SK-N-SH (cell line): ENCODE measurements at regions not wholly inside any gene's neighbourhood (a gene's known extent, or its start where the extent isn't known, plus 50 kb on each side); places are given as distances from the start of the nearest gene placed in this dataset.
A peak's percentile ranks its signal among the peaks of the same experiment; 100 is the strongest.

Source experiments
- CTCF ChIA-PET: fragments of 300-600, 350-600 bp; formaldehyde crosslinking; extraction: SDS; loops from one replicate; lab custom pipeline; 2021; lab: Yijun Ruan, JAX
- POLR2A ChIA-PET: fragments of 350-600 bp; sonication (Branson Sonifier 250); formaldehyde crosslinking; extraction: SDS; loops from one replicate; lab custom pipeline; 2020; ENCODE audit warnings: antibody characterized with exemption, inconsistent platforms; lab: Yijun Ruan, JAX
- DNase-seq: peaks from one replicate; pipeline ENCODE4 v3.0.0; 2012
- H2AFZ ChIP-seq: fragments of 200-600 bp; sonication (generic); 2 replicates; pipeline ENCODE4 v1.8.1; 2016; ENCODE audit warnings: antibody characterized with exemption, mild to moderate bottlenecking, low read depth
- H3F3A ChIP-seq: fragments of 200-600 bp; sonication (generic); replicated peaks from 2 replicates; pipeline ENCODE3; 2016; ENCODE audit warnings: antibody characterized with exemption, mild to moderate bottlenecking; ENCODE audit not compliant: insufficient read depth
- H3K27ac ChIP-seq, 2 experiments: fragments of 200-500 bp in 1 of 2; fragments of 200-600 bp in 1 of 2; sonication (Bioruptor generic) in 1 of 2; sonication (generic), shearing (Covaris generic) in 1 of 2; 2 replicates each; pipeline versions ENCODE4 v1.5.1 to v1.6.1; 2014 to 2016; ENCODE audit warnings: low read depth in 2 of 2, inconsistent platforms in 1 of 2, low read length in 1 of 2, mild to moderate bottlenecking in 1 of 2, mixed read lengths in 1 of 2
- H3K27me3 ChIP-seq: fragments of 200-600 bp; sonication (generic), shearing (Covaris generic); 2 replicates; pipeline ENCODE4 v1.6.1; 2016; ENCODE audit warnings: mixed run types; ENCODE audit not compliant: insufficient read depth
- H3K36me3 ChIP-seq, 2 experiments: fragments of 200-500 bp in 1 of 2; fragments of 200-600 bp in 1 of 2; sonication (Bioruptor generic) in 1 of 2; sonication (generic) in 1 of 2; replicated peaks in 1 of 2; 2 replicates each; pipeline versions ENCODE3 to v1.5.1; 2014 to 2016; ENCODE audit warnings: low read length in 1 of 2, mild to moderate bottlenecking in 1 of 2; ENCODE audit not compliant: insufficient read depth in 2 of 2, control insufficient read depth in 1 of 2
- H3K4me1 ChIP-seq, 2 experiments: fragments of 200-500 bp in 1 of 2; fragments of 200-600 bp in 1 of 2; sonication (Bioruptor generic) in 1 of 2; sonication (generic), shearing (Covaris generic) in 1 of 2; 2 replicates each; pipeline versions ENCODE4 v1.5.1 to v1.6.1; 2014 to 2016; ENCODE audit warnings: low read depth in 1 of 2, low read length in 1 of 2, mixed run types in 1 of 2; ENCODE audit not compliant: insufficient read depth in 2 of 2, control insufficient read depth in 1 of 2
- H3K4me2 ChIP-seq: fragments of 200-600 bp; sonication (generic), shearing (Covaris generic); 2 replicates; pipeline ENCODE4 v1.6.1; 2017; ENCODE audit warnings: mixed run types
- H3K4me3 ChIP-seq, 2 experiments: fragments of 200-500 bp in 1 of 2; fragments of 200-600 bp in 1 of 2; sonication (Bioruptor generic) in 1 of 2; sonication (generic), shearing (Covaris generic) in 1 of 2; 2 replicates each; pipeline versions ENCODE4 v1.5.1 to v1.8.1; 2014 to 2016; ENCODE audit warnings: low read depth in 2 of 2, inconsistent platforms in 1 of 2, low read length in 1 of 2, mild to moderate bottlenecking in 1 of 2, mixed read lengths in 1 of 2, moderate library complexity in 1 of 2
- H3K79me2 ChIP-seq: fragments of 200-600 bp; sonication (generic); 2 replicates; pipeline ENCODE4 v1.8.1; 2017; ENCODE audit warnings: mild to moderate bottlenecking; ENCODE audit not compliant: insufficient read depth
- H3K9ac ChIP-seq: fragments of 200-600 bp; sonication (generic); 2 replicates; pipeline ENCODE4 v1.6.1; 2017; ENCODE audit warnings: mixed run types
- H3K9me2 ChIP-seq: fragments of 200-600 bp; sonication (generic); 2 replicates; pipeline ENCODE4 v1.6.1; 2017; ENCODE audit warnings: mixed run types
- H3K9me3 ChIP-seq: fragments of 200-600 bp; sonication (generic); 2 replicates; pipeline ENCODE4 v1.6.1; 2017; ENCODE audit warnings: mixed run types, mild to moderate bottlenecking, moderate library complexity
- H4K20me1 ChIP-seq: fragments of 200-600 bp; sonication (generic); 2 replicates; pipeline ENCODE4 v1.6.1; 2017; ENCODE audit warnings: mild to moderate bottlenecking, mixed run types; ENCODE audit not compliant: insufficient read depth
- CHD2 ChIP-seq: fragments of 150-350 bp; IDR thresholded peaks from 2 replicates; pipeline ENCODE4 v1.6.1; 2018; ENCODE audit warnings: low read length; ENCODE audit not compliant: partially characterized antibody
- ELF1 ChIP-seq: IDR thresholded peaks from 2 replicates; pipeline ENCODE4 v1.4.0; 2012
- EZH2phosphoT487 ChIP-seq: fragments of 200-600 bp; sonication (generic); IDR thresholded peaks from 2 replicates; pipeline ENCODE4 v1.6.1; 2017; ENCODE audit warnings: low read depth, mixed run types, mild to moderate bottlenecking, antibody characterized with exemption, moderate library complexity, borderline replicate concordance
- FOSL2 ChIP-seq: IDR thresholded peaks from 2 replicates; pipeline ENCODE4 v1.4.0; 2012; ENCODE audit warnings: low read depth, mild to moderate bottlenecking, moderate library complexity, borderline replicate concordance
- FOXJ3 ChIP-seq: sonication (generic); formaldehyde crosslinking; IDR thresholded peaks from 2 replicates; pipeline ENCODE4 v1.5.1; 2020; ENCODE audit warnings: mild to moderate bottlenecking, missing genetic modification reagents
- FOXM1 ChIP-seq: IDR thresholded peaks from 2 replicates; pipeline ENCODE4 v1.4.0; 2012; ENCODE audit warnings: low read depth, mild to moderate bottlenecking
- IRF3 ChIP-seq: fragments of 150-350 bp; IDR thresholded peaks from 2 replicates; pipeline ENCODE4 v1.6.1; 2016; ENCODE audit warnings: mild to moderate bottlenecking, low read depth, low read length
- JUND ChIP-seq: IDR thresholded peaks from 2 replicates; pipeline ENCODE4 v1.4.0; 2012
- MXI1 ChIP-seq: IDR thresholded peaks from 2 replicates; pipeline ENCODE4 v1.6.1; 2012; ENCODE audit warnings: mild to moderate bottlenecking, low read depth, low read length, improper control_type of control experiment
- NFIC ChIP-seq: IDR thresholded peaks from 2 replicates; pipeline ENCODE4 v1.4.0; 2012; ENCODE audit warnings: borderline replicate concordance
- RXRA ChIP-seq: IDR thresholded peaks from 2 replicates; pipeline ENCODE4 v1.4.0; 2012; ENCODE audit warnings: low read depth, mild to moderate bottlenecking, borderline replicate concordance
- SIN3A ChIP-seq: IDR thresholded peaks from 2 replicates; pipeline ENCODE4 v1.6.1; 2012; ENCODE audit warnings: low read depth, mild to moderate bottlenecking, low read length, moderate library complexity, borderline replicate concordance
- SMC3 ChIP-seq: IDR thresholded peaks from 2 replicates; pipeline ENCODE4 v1.6.1; 2012; ENCODE audit warnings: low read depth, low read length, improper control_type of control experiment
- TEAD4 ChIP-seq: IDR thresholded peaks from 2 replicates; pipeline ENCODE4 v1.4.0; 2012; ENCODE audit warnings: mild to moderate bottlenecking, borderline replicate concordance; ENCODE audit not compliant: insufficient read depth
- USF1 ChIP-seq: IDR thresholded peaks from 2 replicates; pipeline ENCODE4 v1.4.0; 2012; ENCODE audit warnings: low read depth, borderline replicate concordance
- YY1 ChIP-seq: IDR thresholded peaks from 2 replicates; pipeline ENCODE4 v1.4.0; 2012; ENCODE audit warnings: low read depth, mild to moderate bottlenecking
- WGBS: methylation state at CpG from one replicate; pipeline ENCODE4 v1.1.6; 2017; ENCODE audit warnings: low lambda C conversion rate; 5-methylcytosine and 5-hydroxymethylcytosine counted together

GRCh38 chr1:239635276-239635675 lies 248.9 kb downstream of the CHRM3 start:
- Histone ChIP-seq H3K9me3 (no peaks in the 10 kb centered on the region), H3K27me3 (no peaks in the 10 kb centered on the region), H3K4me1 (peaks cover 0 to 2% of the 10 kb centered on the region in 2 experiments; a peak in 1 of 4 replicates), H3K36me3 (no peaks in the 10 kb centered on the region), H3K4me3 (no peak overlapping the region), H3K4me2 (no peak overlapping the region), H3F3A (no peaks in the 10 kb centered on the region), H3K79me2 (no peaks in the 10 kb centered on the region), H3K27ac (peak overlapping the region in 1 of 2 experiments; percentile 28; a peak in 1 of 4 replicates), H4K20me1 (no peaks in the 10 kb centered on the region), H3K9ac (no peak overlapping the region), H2AFZ (no peak overlapping the region), H3K9me2 (no peaks in the 10 kb centered on the region)
- ChIA-PET POLR2A (no interaction called here), CTCF (interaction anchor here (2.0 kb wide), 1 partner anchor 19 kb away, joined by 8 read pairs; no protein-coding TSS in a partner anchor)
- peak; percentile 32 for DNase-seq
- TF ChIP-seq YY1 (no peak), USF1 (no peak)
- 45% methylated on average over 2 of the region's 2 CpGs for WGBS

GRCh38 chr1:239636347-239636746 lies 250.0 kb downstream of the CHRM3 start:
- H4K20me1 ChIP-seq: no peaks in the 10 kb centered on the region
- no peak for DNase-seq
- H3K9ac ChIP-seq: no peak overlapping the region
- H3K27me3 ChIP-seq: no peaks in the 10 kb centered on the region
- H2AFZ ChIP-seq: no peak overlapping the region
- TF ChIP-seq FOXM1: no peak
- no peak overlapping the region for H3K4me2 ChIP-seq
- H3K4me3 ChIP-seq: no peak overlapping the region
- peak overlapping the region in 1 of 2 experiments; percentile 55; a peak in 2 of 4 replicates for H3K27ac ChIP-seq
- peaks cover 0 to 2% of the 10 kb centered on the region in 2 experiments; a peak in 1 of 4 replicates for H3K4me1 ChIP-seq
- WGBS: 17% methylated on average over 3 of the region's 3 CpGs
- no peaks in the 10 kb centered on the region for H3K9me2 ChIP-seq
- POLR2A ChIA-PET: no interaction called here
- no peaks in the 10 kb centered on the region for H3F3A ChIP-seq
- CTCF ChIA-PET: no interaction called here
- no peaks in the 10 kb centered on the region for H3K79me2 ChIP-seq
- no peaks in the 10 kb centered on the region for H3K9me3 ChIP-seq
- H3K36me3 ChIP-seq: no peaks in the 10 kb centered on the region

- Histone ChIP-seq H2AFZ (no peak overlapping the region), H4K20me1 (no peaks in the 10 kb centered on the region), H3K27me3 (no peaks in the 10 kb centered on the region), H3K9me2 (no peaks in the 10 kb centered on the region), H3K27ac (no peak overlapping the region; a peak in 1 of 4 replicates), H3K9ac (no peak overlapping the region), H3K36me3 (peaks cover 0 to 3% of the 10 kb centered on the region in 2 experiments), H3K9me3 (no peaks in the 10 kb centered on the region), H3F3A (no peaks in the 10 kb centered on the region), H3K4me2 (no peak overlapping the region), H3K4me3 (no peak overlapping the region), H3K79me2 (no peaks in the 10 kb centered on the region), H3K4me1 (peaks cover 0 to 3% of the 10 kb centered on the region in 2 experiments; a peak in 1 of 4 replicates)
- POLR2A ChIA-PET: no interaction called here
- DNase-seq: no peak
- TF ChIP-seq FOXJ3 (CRISPR knock-in tag): no peak
- no peak for TF ChIP-seq NFIC
- TF ChIP-seq SMC3: no peak
- no peak for TF ChIP-seq MXI1
- no peak for TF ChIP-seq TEAD4
- no peak for TF ChIP-seq SIN3A
- no peak for TF ChIP-seq RXRA
- no peak for TF ChIP-seq ELF1
- TF ChIP-seq CHD2: no peak
- no peak for TF ChIP-seq JUND
- TF ChIP-seq EZH2phosphoT487: no peak
- no peak for TF ChIP-seq FOSL2
- no peak for TF ChIP-seq IRF3
- no peak for TF ChIP-seq FOXM1
- 47% methylated on average over 3 of the region's 3 CpGs for whole genome bisulfite sequencing
- CTCF ChIA-PET: interaction anchor here (1.2 kb wide), 1 partner anchor 170 kb away, joined by 3 read pairs; no protein-coding TSS in a partner anchor
These were observed 258.2 kb downstream of the CHRM3 start for GRCh38 chr1:239644604-239645003.
